ENCODE measurements at regions not wholly inside any gene's neighbourhood (a gene's known extent, or its start where the extent isn't known, plus 50 kb on each side); places are given as distances from the start of the nearest gene placed in this dataset.
"Not testable (repeated sequence)": the region's sequence is repeated elsewhere in the genome, so short reads cannot be mapped to it uniquely, and the experiment has no call there.

GRCh38 chr5:96319981-96320739, 112.9 kb downstream of the PCSK1 start:
- not testable (repeated sequence) for DNase-seq

- no peak for DNase-seq
Observed at GRCh38 chr5:96318569-96319110, 114.4 kb downstream of the PCSK1 start.

- DNase-seq = no peak
Observed at GRCh38 chr5:96317945-96318344, 115.1 kb downstream of the PCSK1 start.

GRCh38 chr5:96316487-96316886, 116.6 kb downstream of the PCSK1 start:
- DNase-seq = no peak

- no peak for DNase-seq
Observed at GRCh38 chr5:96316017-96316416, 117.0 kb downstream of the PCSK1 start.

GRCh38 chr5:96315431-96315830, 117.6 kb downstream of the PCSK1 start:
- DNase-seq = no peak

GRCh38 chr5:96312383-96312782, 120.7 kb downstream of the PCSK1 start:
- DNase-seq = no peak

GRCh38 chr5:96307047-96307446, 126.0 kb downstream of the PCSK1 start:
- DNase-seq = not testable (repeated sequence)

GRCh38 chr5:96302174-96302738, 130.8 kb downstream of the PCSK1 start:
- no peak for DNase-seq

- no peak for DNase-seq
Observed at GRCh38 chr5:96300976-96301375, 132.1 kb downstream of the PCSK1 start.

- DNase-seq = no peak
Observed at GRCh38 chr5:96297867-96298266, 135.2 kb downstream of the PCSK1 start.

GRCh38 chr5:96297290-96297689, 135.8 kb downstream of the PCSK1 start:
- no peak for DNase-seq

GRCh38 chr5:96294884-96295202, 138.2 kb downstream of the PCSK1 start:
- DNase-seq = no peak

GRCh38 chr5:96293966-96294883, 138.8 kb downstream of the PCSK1 start:
- DNase-seq = no peak

- DNase-seq = no peak
Observed at GRCh38 chr5:96292582-96293247, 140.3 kb downstream of the PCSK1 start.

- not testable (repeated sequence) for DNase-seq
Observed at GRCh38 chr5:96289287-96289686, 143.8 kb downstream of the PCSK1 start.

GRCh38 chr5:96288845-96289185, 144.2 kb downstream of the PCSK1 start:
- DNase-seq = no peak

GRCh38 chr5:96288166-96288844, 144.7 kb downstream of the PCSK1 start:
- DNase-seq = no peak

- no peak for DNase-seq
Observed at GRCh38 chr5:96287136-96287535, 145.9 kb downstream of the PCSK1 start.

GRCh38 chr5:96285823-96286222, 147.2 kb downstream of the PCSK1 start:
- no peak for DNase-seq

- DNase-seq = no peak
Observed at GRCh38 chr5:96284727-96285389, 148.2 kb downstream of the PCSK1 start.

GRCh38 chr5:96283589-96283988, 149.5 kb downstream of the PCSK1 start:
- DNase-seq = no peak

Measured in DMS79 (cell line).